Astrocyte of the cerebellum (primary cell): ENCODE measurements at regions not wholly inside any gene's neighbourhood (a gene's known extent, or its start where the extent isn't known, plus 50 kb on each side); places are given as distances from the start of the nearest gene placed in this dataset.

Source experiments
- DNase-seq: peaks from one replicate; pipeline ENCODE4 v3.0.0-alpha.2; 2011; ENCODE audit warnings: low read depth
- H3K4me3 ChIP-seq: 2 replicates; pipeline ENCODE4 v1.5.1; 2011; ENCODE audit warnings: mild to moderate bottlenecking, low read depth, low read length, moderate library complexity
- in situ Hi-C: cut with HindIII; loops from 2 replicates; pipeline ENCODE4 v1.10.0; 2017; ENCODE audit warnings: low sequenced_read_pairs
- TF ChIP-seq, protein P1 (sequence below): IDR thresholded peaks from 2 replicates; pipeline ENCODE4 v1.5.1; 2012; ENCODE audit warnings: low read length, low read depth, moderate library complexity, mild to moderate bottlenecking; ENCODE audit errors: missing control alignments

DNA sequence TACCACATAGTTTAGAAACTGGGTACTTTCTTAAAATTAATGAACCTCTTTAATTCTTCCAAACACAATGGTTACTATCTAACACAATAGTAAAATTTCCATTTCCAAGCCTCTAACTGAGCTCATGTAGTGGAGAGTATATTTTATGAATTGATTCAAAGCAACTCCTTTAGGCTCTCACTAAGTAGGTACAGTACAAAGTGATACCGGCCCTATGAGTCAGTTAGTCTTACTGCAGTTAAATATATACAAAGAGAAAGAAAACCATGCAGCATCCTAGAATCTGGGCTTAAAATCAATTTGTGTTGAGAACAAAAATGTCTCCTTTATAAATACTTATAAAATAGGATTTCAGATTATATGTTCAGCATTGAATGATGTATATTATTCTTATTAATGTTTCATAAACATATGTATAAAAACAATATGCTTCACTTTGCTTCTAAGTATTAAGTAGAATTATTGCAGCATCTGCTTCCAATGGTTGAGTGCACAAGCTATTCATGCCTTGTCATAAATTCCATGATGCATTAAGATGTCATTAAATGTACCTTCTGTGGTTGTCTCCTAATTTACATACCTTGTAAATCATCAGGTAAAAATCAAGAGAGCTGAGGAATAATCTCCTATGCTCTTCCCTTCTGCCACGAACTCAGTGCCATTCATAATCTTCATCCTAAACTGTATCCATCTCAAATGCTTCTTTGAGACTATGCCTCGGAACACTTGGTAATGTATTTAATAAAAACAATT, 1037.8 kb downstream of the STPG2 start:
- no peak overlapping the region for H3K4me3 ChIP-seq
- in situ Hi-C loops: no loop called here
- TF ChIP-seq, protein P1, sequence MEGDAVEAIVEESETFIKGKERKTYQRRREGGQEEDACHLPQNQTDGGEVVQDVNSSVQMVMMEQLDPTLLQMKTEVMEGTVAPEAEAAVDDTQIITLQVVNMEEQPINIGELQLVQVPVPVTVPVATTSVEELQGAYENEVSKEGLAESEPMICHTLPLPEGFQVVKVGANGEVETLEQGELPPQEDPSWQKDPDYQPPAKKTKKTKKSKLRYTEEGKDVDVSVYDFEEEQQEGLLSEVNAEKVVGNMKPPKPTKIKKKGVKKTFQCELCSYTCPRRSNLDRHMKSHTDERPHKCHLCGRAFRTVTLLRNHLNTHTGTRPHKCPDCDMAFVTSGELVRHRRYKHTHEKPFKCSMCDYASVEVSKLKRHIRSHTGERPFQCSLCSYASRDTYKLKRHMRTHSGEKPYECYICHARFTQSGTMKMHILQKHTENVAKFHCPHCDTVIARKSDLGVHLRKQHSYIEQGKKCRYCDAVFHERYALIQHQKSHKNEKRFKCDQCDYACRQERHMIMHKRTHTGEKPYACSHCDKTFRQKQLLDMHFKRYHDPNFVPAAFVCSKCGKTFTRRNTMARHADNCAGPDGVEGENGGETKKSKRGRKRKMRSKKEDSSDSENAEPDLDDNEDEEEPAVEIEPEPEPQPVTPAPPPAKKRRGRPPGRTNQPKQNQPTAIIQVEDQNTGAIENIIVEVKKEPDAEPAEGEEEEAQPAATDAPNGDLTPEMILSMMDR: no peak
- DNase-seq: no peak

- in situ Hi-C loops: no loop called here
- no peak overlapping the region for H3K4me3 ChIP-seq
- DNase-seq: no peak
- TF ChIP-seq, protein P1: no peak
These were observed 1037.1 kb downstream of the STPG2 start for GRCh38 chr4:97106161-97106560.

- in situ Hi-C loops: no loop called here
- TF ChIP-seq, protein P1: no peak
- no peak overlapping the region for H3K4me3 ChIP-seq
- DNase-seq: no peak
These were observed 1032.8 kb downstream of the STPG2 start for GRCh38 chr4:97110506-97110905.

DNA sequence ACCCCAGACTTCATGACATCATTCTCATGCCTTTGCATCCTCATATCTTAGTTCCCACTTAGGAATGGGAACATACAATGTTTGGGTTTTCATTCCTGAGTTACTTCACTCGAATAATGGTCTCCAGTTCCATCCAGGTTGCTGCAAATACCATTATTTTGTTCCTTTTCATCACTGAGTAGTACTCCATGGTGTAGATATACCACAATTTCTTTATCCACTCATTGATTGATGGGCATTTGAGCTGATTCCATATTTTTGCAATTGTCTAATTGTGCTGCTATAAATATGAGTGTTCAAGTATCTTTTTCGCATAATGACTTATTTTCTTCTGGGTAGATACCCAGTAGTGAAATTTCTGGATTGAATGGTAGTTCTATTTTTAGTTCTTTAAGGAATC, 1026.8 kb downstream of the STPG2 start:
- no peak overlapping the region for H3K4me3 ChIP-seq
- no peak for DNase-seq
- in situ Hi-C loops: no loop called here
- TF ChIP-seq, protein P1: no peak

DNA sequence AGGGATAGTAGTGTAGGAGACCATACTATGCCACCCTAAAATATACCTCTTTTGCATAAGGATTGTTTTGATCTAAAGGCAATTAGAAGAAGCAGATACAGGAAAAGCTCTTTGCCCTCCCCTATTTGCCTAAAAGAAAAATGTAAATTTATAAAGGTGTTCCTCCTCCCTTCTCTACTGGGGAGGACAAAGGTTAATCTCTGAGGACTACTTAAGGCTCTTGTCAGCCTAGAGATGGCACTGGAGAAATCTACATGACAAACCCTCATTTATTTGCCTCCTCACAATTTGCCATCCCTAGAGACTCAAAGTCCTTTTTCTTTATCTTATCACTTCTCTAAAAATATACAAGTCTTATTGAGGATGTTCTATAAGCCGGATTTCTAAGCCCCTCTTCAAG, 1021.8 kb downstream of the STPG2 start:
- TF ChIP-seq, protein P1: no peak
- no peak overlapping the region for H3K4me3 ChIP-seq
- in situ Hi-C loops: no loop called here

DNA sequence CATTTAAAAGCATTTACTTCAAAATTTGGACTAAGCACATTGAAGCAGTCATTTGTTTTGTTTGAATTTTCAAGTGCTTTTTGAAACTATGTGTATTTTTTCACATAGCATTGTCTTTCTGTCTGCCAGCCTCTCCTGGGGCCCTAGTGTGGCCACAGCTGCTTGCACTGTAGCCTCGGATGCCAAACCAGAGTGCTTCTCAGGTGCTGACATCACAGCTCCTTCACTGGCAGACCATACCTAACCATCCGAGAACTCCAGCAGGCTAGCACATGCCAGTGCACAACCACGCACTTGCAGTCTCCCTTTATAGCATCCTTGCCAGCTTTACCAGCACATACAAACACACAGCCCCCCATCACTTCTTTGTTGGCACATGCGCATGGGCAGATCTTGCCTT, 1019.7 kb downstream of the STPG2 start:
- H3K4me3 ChIP-seq: no peak overlapping the region
- in situ Hi-C loops: no loop called here
- no peak for DNase-seq
- TF ChIP-seq, protein P1: no peak

More for the DNA sequence above, 1021.8 kb downstream of the STPG2 start:
- DNase-seq: no peak
